DMS153 (cell line): ENCODE measurements at regions not wholly inside any gene's neighbourhood (a gene's known extent, or its start where the extent isn't known, plus 50 kb on each side); places are given as distances from the start of the nearest gene placed in this dataset.

Experiments
- DNase-seq: peaks from one replicate; lab custom pipeline; 2025; lab: John Stamatoyannopoulos, UW

DNA sequence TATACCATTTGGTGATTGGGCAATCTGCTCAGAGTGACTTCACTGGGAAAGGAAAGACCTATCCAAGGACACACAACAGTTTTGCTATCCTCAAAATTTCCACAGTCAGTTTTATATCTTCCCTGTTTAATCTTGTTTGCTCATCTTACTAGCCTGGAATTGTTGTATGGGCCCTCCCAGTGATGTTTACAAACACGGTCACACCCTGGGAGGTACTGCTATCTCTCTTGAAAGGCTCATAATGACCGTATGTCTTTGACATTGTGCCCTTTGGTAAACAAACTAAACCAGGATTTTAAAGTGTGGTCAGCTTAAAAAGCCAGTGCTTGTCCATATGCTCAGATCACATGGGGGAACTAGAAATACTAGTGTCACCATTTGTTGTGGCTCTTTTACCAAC is 277.0 kb downstream of the CDH2 start:
- no peak for DNase-seq

DNA sequence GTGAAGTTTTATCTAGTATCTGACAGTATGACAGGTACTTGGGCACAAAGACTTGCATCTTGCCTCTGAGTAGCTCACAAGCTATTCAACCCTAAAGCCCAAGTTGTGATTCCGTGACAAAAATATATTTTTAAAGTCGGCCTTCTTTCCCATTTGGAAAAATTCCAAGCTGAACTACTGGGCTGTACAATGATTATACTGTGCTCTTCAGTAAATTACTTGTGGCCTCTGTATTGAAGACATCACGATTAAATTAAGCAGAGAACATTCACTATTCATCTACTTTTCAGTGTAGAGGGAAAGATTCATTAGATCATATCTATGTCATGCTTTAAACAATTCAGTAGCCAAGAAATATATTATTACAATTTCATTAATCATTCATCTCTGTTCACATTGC is 282.2 kb downstream of the CDH2 start:
- no peak for DNase-seq

DNA sequence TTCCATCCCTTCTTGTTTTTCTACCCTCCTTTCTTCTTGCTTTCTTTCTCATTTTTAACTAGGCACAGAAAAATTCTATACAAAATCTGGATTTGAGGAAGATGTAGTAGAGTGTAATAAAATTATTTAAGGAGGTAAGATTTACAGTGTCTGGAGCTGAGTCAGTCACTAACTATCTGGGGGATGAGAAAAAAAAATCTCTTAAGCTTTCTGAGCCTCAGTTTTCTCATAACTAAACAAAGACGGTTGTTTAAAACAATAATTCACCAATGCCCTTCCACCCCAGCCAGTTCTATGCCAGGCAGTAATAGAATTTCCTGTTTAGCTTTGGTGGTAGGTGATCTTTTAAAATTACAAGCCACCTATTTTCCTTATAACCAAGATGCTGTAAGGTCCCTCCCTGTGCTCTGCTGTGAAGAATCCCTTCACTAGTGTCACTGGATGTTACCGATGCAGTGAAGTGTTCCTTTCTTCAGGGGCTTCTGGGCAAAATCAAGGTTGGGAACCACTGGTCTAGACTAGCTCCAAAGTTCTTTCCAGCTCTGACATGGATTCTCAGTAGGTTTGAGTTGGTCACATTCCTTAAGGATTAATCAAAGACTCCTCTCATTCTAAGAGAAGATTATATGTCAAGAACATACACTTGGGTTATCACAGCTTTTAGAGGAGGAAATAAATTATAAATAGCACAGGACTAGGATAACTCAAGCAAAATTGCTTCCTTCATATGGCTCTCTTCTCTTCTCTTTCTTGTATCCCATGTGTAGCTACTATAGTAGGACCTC is 289.0 kb downstream of the CDH2 start:
- no peak for DNase-seq

DNA sequence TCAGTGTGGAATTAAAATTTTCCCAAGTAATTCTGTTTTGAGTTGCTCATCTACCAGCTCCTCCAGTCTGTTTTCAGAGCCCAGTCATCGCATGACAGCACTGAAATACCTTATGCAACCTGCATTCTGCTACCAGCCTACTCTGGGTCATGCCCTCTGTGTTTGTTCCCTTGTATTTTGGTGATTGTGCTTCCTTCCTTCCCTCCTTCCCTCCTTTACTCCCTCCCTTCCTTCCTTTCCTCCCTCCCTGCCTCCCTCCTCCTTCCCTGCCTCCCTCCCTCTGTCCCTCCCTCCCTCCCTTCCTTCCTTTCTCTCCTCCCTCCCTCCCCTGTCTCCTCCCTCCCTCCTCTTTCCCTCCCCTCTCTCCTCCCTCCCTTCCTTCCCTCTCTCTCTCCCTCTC is 289.6 kb downstream of the CDH2 start:
- DNase-seq = no peak

DNA sequence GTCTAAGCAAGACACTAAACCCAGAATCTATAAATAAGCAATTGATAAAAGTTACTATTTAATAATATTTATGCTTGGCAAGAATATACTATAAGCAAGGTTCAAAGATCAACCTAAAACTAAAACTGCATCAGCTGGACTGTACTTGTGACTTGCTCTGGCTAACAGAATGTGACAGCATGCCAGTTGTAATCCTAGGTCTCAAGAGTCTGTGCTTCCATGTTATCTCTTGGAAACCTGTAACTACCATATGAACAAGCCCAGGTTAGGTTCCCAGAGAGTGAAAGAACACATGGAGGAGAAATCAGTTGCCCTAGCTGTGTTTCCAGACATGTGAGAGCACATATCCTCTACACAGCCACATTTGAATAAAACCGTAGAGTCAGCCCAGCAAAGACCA is 297.4 kb downstream of the CDH2 start:
- DNase-seq = no peak

DNA sequence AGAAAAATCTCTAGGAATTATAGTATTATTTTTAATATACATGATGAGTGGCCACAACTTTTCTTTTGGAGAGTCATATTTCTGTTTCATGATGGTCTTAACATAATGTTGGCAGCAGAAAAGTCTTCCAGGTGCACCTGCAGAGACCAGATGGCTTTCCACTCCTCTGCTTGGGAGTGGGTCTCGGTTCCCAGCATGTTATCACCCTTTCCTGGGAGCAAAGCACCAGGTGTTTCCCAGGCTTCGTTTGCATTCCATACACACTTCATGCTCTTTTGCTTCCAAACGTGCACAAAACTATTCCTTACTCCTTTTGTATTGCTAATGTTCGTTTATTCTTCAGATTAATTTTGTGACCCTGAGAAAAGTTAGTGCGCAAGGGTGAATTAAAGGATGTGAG is 305.2 kb downstream of the CDH2 start:
- DNase-seq = no peak

DNA sequence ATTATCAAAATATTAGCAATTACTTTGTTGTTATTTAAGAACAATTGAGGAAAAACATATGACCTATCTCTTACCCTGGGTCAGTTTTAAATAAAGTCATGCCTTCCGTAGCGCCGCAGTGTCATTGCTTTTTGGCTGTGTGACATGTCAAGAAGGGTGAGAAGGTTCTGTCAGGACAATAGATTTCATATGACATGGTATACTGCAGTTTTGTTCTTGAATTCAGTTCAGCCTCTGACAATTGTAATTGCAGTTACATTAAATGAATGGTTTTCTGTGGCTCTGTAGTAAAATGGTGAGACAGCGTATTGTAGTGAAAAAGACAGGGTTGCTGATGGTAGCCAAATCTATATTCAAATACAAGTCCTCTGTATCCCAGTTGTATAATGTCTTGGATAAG is 307.2 kb downstream of the CDH2 start:
- DNase-seq = no peak

DNA sequence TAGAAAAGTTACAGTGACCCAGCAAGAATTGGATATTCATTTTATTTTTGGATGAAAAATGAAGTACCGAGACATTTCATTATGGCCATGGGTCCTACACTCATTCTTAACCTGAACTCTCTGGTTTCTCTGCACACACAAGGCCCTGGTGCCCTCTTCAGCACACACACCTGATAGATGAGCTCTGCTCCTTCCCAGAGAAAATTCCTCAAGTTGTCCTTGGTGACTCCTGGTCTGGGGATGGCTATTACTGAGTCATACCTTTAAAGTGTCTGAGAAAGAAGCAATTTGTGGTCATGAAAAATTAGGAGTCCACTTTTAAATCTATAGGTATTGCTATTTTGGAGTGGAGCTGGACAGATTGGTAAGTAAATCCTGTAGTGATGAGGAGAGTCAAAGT is 311.5 kb downstream of the CDH2 start:
- DNase-seq = no peak

DNA sequence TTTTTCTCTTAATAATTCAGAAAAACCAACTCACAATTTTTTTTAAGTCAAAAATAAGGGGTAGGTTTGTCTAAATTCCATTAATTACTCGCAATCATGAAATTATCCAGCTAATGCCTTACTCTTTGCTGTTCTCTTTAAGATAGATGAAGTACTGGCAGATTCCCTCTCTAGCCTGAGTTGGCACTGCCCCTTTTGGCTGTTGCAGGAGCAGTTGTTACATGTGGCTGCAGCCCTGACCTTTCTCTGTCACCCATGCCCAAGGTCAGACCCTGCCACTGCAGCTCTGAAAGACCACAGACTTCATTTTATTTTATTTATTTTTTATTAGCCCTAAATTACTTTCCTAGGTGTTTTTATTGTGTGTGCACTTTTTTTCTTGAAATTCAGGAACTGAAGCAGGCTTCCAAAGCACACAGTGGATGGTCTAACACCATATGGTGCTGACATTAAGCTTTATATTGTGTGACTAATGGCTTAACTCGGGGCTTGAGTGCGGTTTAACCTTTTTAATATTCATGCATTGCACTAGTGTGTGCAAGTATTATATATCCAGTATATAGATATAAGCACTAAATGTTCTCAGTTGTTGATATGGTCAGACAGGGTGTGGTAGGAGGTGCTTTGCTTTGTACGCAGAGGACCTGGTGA is 313.0 kb downstream of the CDH2 start:
- no peak for DNase-seq

DNA sequence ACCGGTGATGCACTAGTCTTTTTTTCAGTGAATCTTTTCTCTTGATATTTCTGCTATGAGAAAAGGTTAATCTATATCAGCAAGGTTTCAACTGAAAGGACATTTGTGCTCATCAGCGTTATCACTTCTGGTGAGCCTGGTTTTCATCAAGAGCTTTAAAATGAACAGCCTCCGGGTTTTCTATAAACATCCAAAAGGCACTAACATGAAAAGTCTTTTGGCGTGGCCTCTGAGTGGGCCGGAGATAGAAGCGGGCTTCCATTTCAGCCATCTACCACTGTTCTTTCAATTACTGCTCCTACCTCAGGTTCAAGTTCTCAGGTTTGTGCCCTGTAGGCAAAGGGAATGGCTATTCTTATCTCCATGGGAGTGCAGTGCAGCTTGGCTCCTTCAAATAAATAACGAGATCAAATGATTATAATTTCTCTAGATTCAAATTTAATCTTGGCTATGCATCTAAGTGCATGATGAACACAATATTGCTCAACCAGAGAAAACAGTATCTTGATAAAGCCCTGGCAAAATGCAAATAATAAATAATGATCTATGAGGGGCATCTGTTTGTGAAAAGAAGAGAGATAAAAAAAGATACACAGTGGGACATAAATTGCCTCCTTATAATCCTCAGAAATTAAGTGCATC is 314.8 kb downstream of the CDH2 start:
- DNase-seq = no peak

DNA sequence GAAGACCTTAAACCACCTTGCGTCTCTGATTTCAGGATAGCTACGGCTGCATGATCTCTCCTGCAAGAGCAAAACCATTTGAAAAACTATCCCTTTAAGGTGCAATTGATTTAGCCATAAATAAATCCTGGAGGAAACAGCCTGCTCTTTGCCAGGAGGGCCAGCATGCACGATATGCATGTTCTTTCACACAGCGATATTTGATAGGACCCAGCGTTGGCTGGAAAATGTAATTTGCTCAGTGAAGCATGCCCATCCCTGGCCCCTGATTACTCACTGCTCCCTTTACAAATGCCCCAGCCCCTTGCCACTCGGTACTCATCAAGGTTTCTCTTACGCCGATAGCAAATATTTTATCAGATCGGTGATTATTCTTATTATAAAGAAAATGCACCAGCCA is 315.4 kb downstream of the CDH2 start:
- peak; percentile 74 for DNase-seq

DNA sequence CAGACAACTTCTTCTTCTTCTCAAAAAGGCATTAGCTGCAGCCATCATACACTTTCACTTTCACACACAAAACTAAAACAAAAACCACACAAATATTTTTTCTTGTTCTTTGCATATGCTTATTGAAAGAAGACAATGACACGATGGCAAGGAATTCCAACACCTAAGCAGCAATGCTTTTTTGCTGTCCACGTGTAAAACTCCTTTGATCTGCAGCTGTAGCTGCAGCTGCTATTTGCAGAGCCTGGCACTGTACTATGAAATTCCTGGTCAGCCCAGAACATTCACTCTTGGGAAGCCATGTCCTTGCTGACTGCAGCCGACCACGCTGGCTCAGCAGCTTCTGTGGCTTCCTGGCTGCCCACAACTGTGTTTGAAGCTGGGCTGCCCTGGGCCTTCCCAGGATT is 316.2 kb downstream of the CDH2 start:
- DNase-seq = peak; percentile 28

DNA sequence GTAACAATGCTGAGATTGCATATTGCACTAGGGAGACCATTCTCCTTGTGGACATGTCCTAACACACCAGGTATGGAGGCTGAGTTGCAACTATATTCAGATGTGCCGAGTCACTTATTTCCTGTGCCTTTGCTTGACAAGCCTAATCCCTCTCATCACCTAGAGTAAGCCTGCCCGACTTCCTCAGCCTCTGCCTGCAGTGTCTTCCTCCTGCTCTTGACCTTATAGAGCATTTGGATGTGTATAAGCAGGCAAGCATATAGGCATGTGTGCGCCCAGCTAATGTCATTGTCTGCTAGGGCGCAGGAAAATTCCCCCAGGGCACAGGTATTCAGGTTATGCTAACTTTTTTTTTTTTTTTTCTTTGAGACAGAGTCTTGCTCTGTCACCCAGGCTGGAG is 316.9 kb downstream of the CDH2 start:
- DNase-seq = no peak

DNA sequence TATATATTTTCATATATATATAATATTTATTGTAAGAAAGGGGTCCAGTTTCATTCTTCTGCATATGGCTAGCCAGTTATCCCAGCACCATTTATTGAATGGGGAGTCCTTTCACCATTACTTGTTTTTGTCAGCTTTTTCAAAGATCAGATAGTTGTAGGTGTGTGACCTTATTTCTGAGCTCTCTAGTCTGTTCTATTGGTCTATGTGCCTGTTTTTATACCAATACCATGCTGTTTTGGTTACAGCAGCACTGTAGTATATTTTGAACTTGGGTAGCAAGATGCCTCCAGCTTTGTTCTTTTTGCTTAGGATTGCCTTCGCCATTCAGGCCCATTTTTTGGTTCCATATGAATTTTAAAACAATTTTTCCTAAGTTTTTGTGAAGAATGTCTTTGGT is 320.1 kb downstream of the CDH2 start:
- DNase-seq = no peak

DNA sequence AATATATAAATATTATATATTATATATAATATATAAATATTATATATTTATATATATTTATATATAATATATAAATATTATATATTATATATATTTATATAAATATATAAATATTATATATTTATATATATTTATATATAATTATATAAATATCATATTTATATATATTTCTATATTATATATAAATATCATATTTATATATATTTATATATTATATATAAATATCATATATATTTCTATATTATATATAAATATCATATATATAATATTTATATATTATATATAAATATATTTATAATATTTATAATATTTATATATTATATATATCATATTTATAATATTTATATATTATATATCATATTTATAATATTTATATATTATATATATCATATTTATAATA is 321.4 kb downstream of the CDH2 start:
- DNase-seq = no peak

DNA sequence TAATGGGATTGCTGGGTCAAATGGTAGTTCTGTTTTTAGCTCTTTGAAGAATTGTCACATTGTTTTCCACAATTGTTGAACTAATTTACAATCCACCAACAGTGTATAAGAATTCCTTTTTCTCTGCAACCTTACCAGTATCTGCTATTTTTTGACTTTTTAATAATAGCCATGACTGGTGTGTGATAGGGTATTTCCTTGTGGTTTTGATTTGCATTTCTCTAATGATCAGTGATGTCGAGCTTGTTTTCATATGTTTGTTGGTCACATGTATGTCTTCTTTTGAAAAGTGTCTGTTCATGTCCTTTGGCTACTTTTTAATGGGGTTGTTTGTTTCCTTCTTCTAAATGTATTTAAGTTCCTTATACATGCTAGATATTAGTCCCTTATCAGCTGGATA is 322.3 kb downstream of the CDH2 start:
- no peak for DNase-seq

DNA sequence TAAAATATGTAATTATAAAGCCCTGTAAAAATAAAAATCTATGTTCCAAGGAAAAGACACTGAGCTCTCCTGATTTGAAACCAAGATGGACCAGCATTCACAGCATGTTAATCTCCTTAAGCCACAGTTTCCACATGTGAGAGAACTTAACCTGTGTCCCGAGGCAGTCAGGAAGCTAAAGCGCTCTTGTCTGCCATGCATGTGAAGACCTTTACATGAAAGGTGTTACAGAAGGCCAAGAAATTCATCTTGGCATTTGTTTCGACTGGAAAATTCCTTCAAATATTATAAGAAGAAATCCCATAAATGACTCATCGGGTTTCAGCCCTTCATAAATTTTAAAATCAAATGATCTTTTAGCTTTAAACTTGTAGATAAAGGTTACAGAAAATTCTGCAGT is 328.6 kb downstream of the CDH2 start:
- no peak for DNase-seq

DNA sequence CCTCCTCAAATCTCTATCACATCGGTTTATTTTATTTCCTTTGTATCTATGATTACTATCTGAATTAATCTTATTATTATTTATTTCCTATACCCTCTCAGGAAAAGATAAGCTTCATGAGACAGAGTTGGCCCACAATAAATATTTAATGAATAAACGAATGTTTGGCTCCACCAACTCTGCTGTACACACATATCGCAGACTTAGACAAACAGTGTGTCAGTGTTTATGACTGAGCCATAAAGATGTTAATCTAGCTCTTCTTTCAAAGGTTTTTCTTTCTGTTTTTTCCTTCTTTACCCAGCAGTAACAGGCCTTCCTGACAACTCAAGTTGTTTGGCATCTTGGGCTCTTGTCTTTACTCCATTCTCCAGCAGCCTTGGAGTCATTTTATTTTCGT is 329.5 kb downstream of the CDH2 start:
- DNase-seq = peak; percentile 53

DNA sequence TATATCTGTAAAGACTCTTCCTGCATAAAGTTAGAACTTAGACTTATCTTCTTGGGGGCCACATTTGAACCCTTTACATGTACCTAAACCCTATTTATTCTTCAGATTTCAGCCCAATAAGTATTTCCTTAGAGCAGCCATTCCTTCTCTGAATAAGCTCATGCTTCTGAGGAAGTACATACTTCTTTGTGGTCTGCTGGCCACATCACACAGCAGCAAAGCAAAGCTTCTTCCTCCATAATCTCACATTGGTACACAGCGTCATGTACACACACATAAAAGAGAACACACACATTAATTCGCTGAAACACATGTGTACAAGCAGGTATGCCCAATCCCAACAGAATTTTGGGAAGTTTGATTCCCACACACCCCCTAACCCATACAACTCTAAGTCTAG is 331.0 kb downstream of the CDH2 start:
- DNase-seq = no peak

DNA sequence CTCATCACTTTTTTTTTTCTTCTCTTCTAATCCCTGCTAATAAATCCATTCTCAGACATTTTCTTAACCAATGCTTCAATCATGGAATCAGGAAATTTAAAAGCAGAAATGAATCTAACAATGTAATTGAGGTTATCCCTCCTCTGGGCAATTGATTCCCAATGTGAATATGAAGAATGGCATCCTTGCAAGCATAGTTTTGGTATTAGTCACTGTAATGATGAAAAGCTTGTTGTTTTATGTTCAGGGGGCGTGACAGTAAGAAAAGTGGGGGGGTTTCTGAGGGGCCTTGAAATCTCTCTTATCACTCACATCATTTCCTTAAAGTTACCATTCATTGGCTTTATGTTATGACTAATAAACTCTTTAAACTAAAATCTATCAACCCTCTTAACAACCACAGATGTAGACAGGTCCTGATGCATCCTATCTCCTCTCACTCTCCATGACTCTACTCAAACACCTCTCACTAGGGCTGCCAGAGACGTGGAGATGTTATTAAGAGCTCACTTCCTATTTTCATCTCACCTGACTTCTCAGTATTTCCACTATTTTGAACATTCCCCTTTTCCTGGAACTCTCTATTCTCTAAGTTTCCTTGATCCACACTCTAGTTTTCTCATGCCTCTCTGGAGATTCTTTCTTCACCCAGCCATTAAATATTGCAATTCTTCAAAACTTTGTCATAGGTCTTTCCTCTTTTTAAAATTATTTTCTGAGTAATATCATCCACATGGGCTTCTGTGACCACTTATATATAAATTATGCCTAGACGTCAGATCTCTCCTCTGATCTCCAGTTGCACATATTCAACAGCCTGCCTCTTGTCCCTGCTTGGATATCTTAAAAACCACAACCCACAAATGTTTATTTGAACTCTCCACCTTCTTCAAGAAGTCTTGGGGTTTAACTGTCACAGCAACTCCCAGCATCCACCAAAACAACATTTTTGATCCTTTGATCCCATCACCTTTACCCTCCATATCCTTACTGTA is 332.9 kb downstream of the CDH2 start:
- no peak for DNase-seq

DNA sequence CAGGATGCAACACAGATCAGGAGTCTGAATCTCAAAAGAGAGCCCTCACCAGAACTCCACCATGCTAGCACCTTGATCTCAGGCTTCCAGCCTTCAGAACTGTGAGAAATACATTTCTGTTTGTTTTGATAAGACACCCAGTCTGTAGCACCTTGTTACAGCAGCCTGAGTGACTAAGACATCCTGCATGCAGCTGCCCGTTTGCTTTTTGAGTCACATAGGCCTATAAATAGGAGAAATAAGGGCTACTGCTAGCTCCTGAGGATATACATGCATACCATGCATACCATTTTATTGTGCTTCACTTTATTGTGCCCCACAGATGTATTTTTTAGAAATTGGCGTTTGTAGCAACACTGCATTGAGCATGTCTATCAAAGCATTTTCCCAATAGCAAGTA is 337.8 kb downstream of the CDH2 start:
- no peak for DNase-seq

DNA sequence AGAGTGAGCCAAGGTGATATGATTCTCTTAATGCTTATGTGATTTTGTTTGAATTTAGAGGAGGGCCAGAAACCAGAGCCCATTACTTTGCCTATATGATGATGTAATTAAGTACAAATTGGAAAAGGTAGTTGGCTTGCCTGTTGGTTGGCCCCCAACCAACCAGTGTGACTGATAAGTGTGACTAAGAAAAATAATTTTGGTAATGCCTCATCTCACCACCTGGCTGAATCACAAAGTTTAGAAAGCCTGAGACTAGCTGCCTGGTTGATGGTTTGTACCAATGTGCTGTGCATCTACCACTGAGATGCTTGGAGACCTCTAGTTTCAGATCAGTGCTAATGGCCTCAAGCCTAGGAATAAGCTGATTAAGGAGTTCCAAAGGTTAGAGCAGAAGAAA is 338.7 kb downstream of the CDH2 start:
- DNase-seq = no peak
